Panc1 (cell line): ENCODE measurements at regions not wholly inside any gene's neighbourhood (a gene's known extent, or its start where the extent isn't known, plus 50 kb on each side); places are given as distances from the start of the nearest gene placed in this dataset.

Source experiments
- ATAC-seq: fragments of 200-7000 bp; cut with Tn5 transposase; 2 replicates; pipeline ENCODE4 v1.9.1; 2020; ENCODE audit warnings: mild to moderate bottlenecking, moderate library complexity
- BruUV-seq: library from RNA; stranded (reverse); fragments of 400-500 nt; replicated peaks from 2 replicates; lab custom pipeline; 2021; lab: Mats Ljungman, UMichigan
- CTCF ChIA-PET: fragments of 300-600 bp; sonication (Branson Sonifier 250); formaldehyde crosslinking; loops from one replicate; lab custom pipeline; 2022; ENCODE audit warnings: antibody characterized with exemption; lab: Charles Lee
- POLR2A ChIA-PET: fragments of 300-600 bp; sonication (Branson Sonifier 250); formaldehyde crosslinking; loops from one replicate; lab custom pipeline; 2022; ENCODE audit warnings: antibody characterized with exemption; lab: Charles Lee
- DNase-seq: peaks from one replicate; pipeline ENCODE4 v3.0.0-alpha.2; 2010; ENCODE audit warnings: low read depth, low spot score
- H3K27ac ChIP-seq: 2 replicates; pipeline ENCODE4 v1.5.1; 2011; ENCODE audit warnings: mild to moderate bottlenecking, low read length, inconsistent platforms
- H3K27me3 ChIP-seq: fragments of 200-500 bp; sonication (Bioruptor generic); 2 replicates; pipeline ENCODE4 v1.6.0; 2014; ENCODE audit warnings: low read length, inconsistent platforms; ENCODE audit not compliant: control insufficient read depth, insufficient read depth
- H3K36me3 ChIP-seq: fragments of 200-500 bp; sonication (Bioruptor generic); 2 replicates; pipeline ENCODE4 v1.5.1; 2014; ENCODE audit warnings: inconsistent platforms, mild to moderate bottlenecking, low read length, moderate library complexity; ENCODE audit not compliant: control insufficient read depth, insufficient read depth
- H3K4me1 ChIP-seq: 2 replicates; pipeline ENCODE4 v1.5.1; 2011; ENCODE audit warnings: inconsistent platforms, mild to moderate bottlenecking, low read length, moderate library complexity; ENCODE audit not compliant: control insufficient read depth, insufficient read depth
- H3K4me3 ChIP-seq, 2 experiments: 2 replicates each; pipeline ENCODE4 v1.5.1; 2011 to 2012; ENCODE audit warnings: low read depth in 2 of 2, low read length in 2 of 2, mild to moderate bottlenecking in 2 of 2, inconsistent platforms in 1 of 2, moderate library complexity in 1 of 2
- H3K9me3 ChIP-seq: fragments of 200-500 bp; sonication (Bioruptor generic); 2 replicates; pipeline ENCODE4 v1.5.1; 2014; ENCODE audit warnings: low read depth, mild to moderate bottlenecking, inconsistent platforms, low read length, moderate library complexity; ENCODE audit not compliant: control insufficient read depth, insufficient read depth
- POLR2AphosphoS5 ChIP-seq: IDR thresholded peaks from 2 replicates; pipeline ENCODE4 v1.6.1; 2012; ENCODE audit warnings: mild to moderate bottlenecking, low read depth, low read length, moderate library complexity
- SIN3A ChIP-seq: IDR thresholded peaks from 2 replicates; pipeline ENCODE4 v1.6.1; 2012; ENCODE audit warnings: low read depth, mild to moderate bottlenecking, low read length, moderate library complexity, borderline replicate concordance; ENCODE audit not compliant: insufficient read depth
- TCF7L2 ChIP-seq: IDR thresholded peaks from 2 replicates; pipeline ENCODE4 v1.6.1; 2011; ENCODE audit warnings: mild to moderate bottlenecking, low read depth, low read length, inconsistent platforms
- in situ Hi-C: cut with HindIII; loops from 2 replicates; pipeline ENCODE4 v1.10.0; 2016; ENCODE audit warnings: low sequenced_read_pairs, low pct_unique_long_range_greater_than_20kb
- intact Hi-C: fragments of 100-400 bp; cut with micrococcal nuclease; formaldehyde crosslinking; loops from one replicate; pipeline ENCODE4 v1.10.0; 2022; ENCODE audit not compliant: unreplicated experiment
- TF ChIP-seq, protein P1 (sequence below): fragments of 450-650 bp; IDR thresholded peaks from 2 replicates; pipeline ENCODE4 v1.5.1; 2017; ENCODE audit warnings: mild to moderate bottlenecking
- TF ChIP-seq, protein P2 (sequence below), 2 experiments: IDR thresholded peaks; 2 replicates each; pipeline ENCODE4 v1.6.1; 2011 to 2012; ENCODE audit warnings: low read depth in 2 of 2, control low read depth in 1 of 2, low read length in 1 of 2, mild to moderate bottlenecking in 1 of 2, moderate library complexity in 1 of 2; ENCODE audit not compliant: insufficient read depth in 1 of 2

DNA sequence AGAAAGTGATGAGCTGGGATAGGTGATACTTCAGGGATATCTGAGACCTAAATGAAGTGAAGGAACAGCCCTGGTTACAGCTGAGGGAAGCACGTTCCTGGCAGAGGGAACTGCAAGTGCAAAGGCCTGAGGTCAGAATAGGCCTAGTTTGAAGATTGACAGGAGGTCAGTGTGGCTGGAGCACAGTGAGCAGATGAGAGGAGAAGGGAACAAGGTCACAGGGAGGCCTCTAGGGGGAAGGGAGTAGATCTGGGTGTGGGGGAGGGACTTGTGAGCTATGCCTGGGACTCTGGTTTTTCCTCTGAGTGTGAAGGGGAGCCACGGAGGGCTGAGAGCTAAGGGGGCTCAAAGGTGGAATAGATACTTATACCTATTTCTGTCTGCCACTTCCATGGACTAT, 736.4 kb downstream of the MATN1 start:
- H3K4me3 ChIP-seq: no peak overlapping the region
- no peak overlapping the region for H3K27ac ChIP-seq
- H3K27me3 ChIP-seq: no peaks in the 10 kb centered on the region
- ChIA-PET POLR2A (no interaction called here), CTCF (no interaction called here)
- no peak for ATAC-seq
- no TSS peak for BruUV-seq
- in situ Hi-C loops: no loop called here
- TF ChIP-seq TCF7L2: no peak
- TF ChIP-seq POLR2AphosphoS5: no peak
- TF ChIP-seq, protein P1, sequence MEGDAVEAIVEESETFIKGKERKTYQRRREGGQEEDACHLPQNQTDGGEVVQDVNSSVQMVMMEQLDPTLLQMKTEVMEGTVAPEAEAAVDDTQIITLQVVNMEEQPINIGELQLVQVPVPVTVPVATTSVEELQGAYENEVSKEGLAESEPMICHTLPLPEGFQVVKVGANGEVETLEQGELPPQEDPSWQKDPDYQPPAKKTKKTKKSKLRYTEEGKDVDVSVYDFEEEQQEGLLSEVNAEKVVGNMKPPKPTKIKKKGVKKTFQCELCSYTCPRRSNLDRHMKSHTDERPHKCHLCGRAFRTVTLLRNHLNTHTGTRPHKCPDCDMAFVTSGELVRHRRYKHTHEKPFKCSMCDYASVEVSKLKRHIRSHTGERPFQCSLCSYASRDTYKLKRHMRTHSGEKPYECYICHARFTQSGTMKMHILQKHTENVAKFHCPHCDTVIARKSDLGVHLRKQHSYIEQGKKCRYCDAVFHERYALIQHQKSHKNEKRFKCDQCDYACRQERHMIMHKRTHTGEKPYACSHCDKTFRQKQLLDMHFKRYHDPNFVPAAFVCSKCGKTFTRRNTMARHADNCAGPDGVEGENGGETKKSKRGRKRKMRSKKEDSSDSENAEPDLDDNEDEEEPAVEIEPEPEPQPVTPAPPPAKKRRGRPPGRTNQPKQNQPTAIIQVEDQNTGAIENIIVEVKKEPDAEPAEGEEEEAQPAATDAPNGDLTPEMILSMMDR: no peak
- TF ChIP-seq, protein P2, sequence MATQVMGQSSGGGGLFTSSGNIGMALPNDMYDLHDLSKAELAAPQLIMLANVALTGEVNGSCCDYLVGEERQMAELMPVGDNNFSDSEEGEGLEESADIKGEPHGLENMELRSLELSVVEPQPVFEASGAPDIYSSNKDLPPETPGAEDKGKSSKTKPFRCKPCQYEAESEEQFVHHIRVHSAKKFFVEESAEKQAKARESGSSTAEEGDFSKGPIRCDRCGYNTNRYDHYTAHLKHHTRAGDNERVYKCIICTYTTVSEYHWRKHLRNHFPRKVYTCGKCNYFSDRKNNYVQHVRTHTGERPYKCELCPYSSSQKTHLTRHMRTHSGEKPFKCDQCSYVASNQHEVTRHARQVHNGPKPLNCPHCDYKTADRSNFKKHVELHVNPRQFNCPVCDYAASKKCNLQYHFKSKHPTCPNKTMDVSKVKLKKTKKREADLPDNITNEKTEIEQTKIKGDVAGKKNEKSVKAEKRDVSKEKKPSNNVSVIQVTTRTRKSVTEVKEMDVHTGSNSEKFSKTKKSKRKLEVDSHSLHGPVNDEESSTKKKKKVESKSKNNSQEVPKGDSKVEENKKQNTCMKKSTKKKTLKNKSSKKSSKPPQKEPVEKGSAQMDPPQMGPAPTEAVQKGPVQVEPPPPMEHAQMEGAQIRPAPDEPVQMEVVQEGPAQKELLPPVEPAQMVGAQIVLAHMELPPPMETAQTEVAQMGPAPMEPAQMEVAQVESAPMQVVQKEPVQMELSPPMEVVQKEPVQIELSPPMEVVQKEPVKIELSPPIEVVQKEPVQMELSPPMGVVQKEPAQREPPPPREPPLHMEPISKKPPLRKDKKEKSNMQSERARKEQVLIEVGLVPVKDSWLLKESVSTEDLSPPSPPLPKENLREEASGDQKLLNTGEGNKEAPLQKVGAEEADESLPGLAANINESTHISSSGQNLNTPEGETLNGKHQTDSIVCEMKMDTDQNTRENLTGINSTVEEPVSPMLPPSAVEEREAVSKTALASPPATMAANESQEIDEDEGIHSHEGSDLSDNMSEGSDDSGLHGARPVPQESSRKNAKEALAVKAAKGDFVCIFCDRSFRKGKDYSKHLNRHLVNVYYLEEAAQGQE (IDR thresholded peaks at IDR 0.05; ENCODE audit: insufficient read depth in 1 of 2, low read depth in 2 of 2, low read length in 1 of 2): no peak
- DNase-seq: no peak
- H3K4me1 ChIP-seq: no peaks in the 10 kb centered on the region
- H3K9me3 ChIP-seq: no peaks in the 10 kb centered on the region
- H3K36me3 ChIP-seq: no peaks in the 10 kb centered on the region
- intact Hi-C loops: no loop called here

DNA sequence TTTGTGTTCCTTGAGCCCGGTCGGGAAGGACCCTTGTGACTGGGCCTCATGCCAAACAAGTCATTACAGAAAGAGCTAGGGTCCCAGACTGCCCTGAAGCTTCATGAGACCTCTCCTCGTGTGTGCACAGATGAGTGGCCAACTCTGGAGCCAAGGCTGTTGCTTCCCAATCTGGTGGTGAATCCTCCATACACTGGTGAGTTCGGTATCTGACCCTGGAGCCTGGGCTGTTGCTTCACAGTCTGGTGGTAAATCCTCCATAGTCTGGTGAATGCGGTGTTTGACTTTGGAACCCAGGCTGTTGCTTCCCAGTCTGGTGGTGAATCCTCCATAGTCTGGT, 737.8 kb downstream of the MATN1 start:
- no TSS peak for BruUV-seq

More for the DNA sequence above, 737.8 kb downstream of the MATN1 start:
- ChIA-PET CTCF (no interaction called here), POLR2A (no interaction called here)
- H3K27ac ChIP-seq: no peak overlapping the region
- in situ Hi-C loops: no loop called here
- H3K36me3 ChIP-seq: no peaks in the 10 kb centered on the region
- DNase-seq (no peak), ATAC-seq (no peak)
- no peaks in the 10 kb centered on the region for H3K27me3 ChIP-seq
- H3K4me1 ChIP-seq: no peaks in the 10 kb centered on the region
- H3K4me3 ChIP-seq: no peak overlapping the region
- TF ChIP-seq, protein P1: no peak
- TF ChIP-seq TCF7L2: no peak
- TF ChIP-seq, protein P2 (IDR thresholded peaks at IDR 0.05; ENCODE audit: insufficient read depth in 1 of 2, low read depth in 2 of 2, low read length in 1 of 2): no peak
- TF ChIP-seq POLR2AphosphoS5: no peak
- no peak for TF ChIP-seq SIN3A
- no peaks in the 10 kb centered on the region for H3K9me3 ChIP-seq
- intact Hi-C loops: no loop called here
